ENCODE measurements at regions not wholly inside any gene's neighbourhood (a gene's known extent, or its start where the extent isn't known, plus 50 kb on each side); places are given as distances from the start of the nearest gene placed in this dataset.

DNA sequence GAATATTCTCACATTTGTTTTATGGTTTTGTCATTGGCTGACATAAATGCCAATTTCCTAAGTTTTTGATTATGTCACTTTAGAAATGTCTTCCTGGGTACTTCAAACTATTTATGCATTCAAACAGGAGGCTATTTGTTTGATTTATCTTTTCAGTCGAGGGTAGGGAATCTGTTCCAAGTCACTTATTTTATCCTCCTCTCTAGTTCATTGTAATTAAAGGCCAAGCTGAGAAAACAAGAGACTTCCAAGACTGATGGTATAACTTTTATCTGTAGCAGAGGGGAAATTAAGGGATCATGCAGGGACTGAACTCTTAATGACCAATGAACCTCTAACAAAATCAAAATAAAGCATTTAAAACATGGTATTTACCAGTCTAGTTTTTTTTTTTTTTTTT, 968.4 kb downstream of the SORCS3 start:
- no peaks in the 10 kb centered on the region for H3K36me3 ChIP-seq (ENCODE audit: insufficient read depth, low read length)
- no peaks in the 10 kb centered on the region for H3K4me1 ChIP-seq (ENCODE audit: insufficient read depth, low read length)
- ChIA-PET POLR2A (no interaction called here), CTCF (no interaction called here)
- TF ChIP-seq, protein P1, sequence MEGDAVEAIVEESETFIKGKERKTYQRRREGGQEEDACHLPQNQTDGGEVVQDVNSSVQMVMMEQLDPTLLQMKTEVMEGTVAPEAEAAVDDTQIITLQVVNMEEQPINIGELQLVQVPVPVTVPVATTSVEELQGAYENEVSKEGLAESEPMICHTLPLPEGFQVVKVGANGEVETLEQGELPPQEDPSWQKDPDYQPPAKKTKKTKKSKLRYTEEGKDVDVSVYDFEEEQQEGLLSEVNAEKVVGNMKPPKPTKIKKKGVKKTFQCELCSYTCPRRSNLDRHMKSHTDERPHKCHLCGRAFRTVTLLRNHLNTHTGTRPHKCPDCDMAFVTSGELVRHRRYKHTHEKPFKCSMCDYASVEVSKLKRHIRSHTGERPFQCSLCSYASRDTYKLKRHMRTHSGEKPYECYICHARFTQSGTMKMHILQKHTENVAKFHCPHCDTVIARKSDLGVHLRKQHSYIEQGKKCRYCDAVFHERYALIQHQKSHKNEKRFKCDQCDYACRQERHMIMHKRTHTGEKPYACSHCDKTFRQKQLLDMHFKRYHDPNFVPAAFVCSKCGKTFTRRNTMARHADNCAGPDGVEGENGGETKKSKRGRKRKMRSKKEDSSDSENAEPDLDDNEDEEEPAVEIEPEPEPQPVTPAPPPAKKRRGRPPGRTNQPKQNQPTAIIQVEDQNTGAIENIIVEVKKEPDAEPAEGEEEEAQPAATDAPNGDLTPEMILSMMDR (IDR thresholded peaks at IDR 0.05) = no peak
- Mint-ChIP-seq H3K4me1 (ENCODE audit: low read depth) (no peaks in the 10 kb centered on the region), H3K36me3 (ENCODE audit: low read depth) (no peaks in the 10 kb centered on the region), H3K27ac (no peak overlapping the region), H3K9me3 (peaks cover 7% of the 10 kb centered on the region), H3K4me3 (no peak overlapping the region), H3K27me3 (no peaks in the 10 kb centered on the region)
- no peak overlapping the region for H3K27ac ChIP-seq (ENCODE audit: low read depth in 1 of 2, low read length in 2 of 2)
- no peaks in the 10 kb centered on the region for H3K9me3 ChIP-seq (ENCODE audit: control insufficient read depth in 1 of 2, insufficient read depth in 1 of 2, low read length in 2 of 2)
- H3K27me3 ChIP-seq (ENCODE audit: control insufficient read depth in 1 of 2, insufficient read depth in 2 of 2, low read length in 2 of 2) = no peaks in the 10 kb centered on the region
- H3K4me3 ChIP-seq (ENCODE audit: low read length) = no peak overlapping the region
- intact Hi-C loops (cut with DNase I, micrococcal nuclease) = no loop called here
- ATAC-seq (ENCODE audit: poor library complexity) = no peak
- DNase-seq = no peak

DNA sequence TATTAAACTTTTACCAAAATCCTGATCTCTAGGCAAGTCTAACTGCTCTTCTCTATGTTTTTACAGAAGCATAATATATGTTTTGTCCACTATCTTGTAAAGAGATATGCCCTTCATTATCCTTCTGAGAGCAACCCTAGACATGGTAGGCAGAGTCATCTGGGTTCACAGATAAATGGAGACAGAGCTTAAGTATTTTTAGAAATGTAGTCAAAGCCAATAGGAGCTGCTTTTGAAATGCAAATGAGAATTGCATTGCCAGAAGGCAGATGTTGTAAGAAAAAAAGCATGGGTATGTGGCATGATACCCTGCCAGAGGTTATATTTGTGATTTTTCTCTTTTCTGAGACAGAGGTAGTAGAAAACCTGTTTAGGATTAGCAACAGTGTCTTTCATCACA, 964.8 kb downstream of the SORCS3 start:
- H3K4me3 Mint-ChIP-seq = no peak overlapping the region
- ATAC-seq (ENCODE audit: poor library complexity) (no peak), DNase-seq (no peak)
- no peak overlapping the region for H3K4me3 ChIP-seq (ENCODE audit: low read length)
- no peaks in the 10 kb centered on the region for H3K36me3 ChIP-seq (ENCODE audit: insufficient read depth, low read length)
- H3K27me3 Mint-ChIP-seq = no peaks in the 10 kb centered on the region
- H3K27ac Mint-ChIP-seq = no peak overlapping the region
- H3K9me3 ChIP-seq (ENCODE audit: control insufficient read depth in 1 of 2, insufficient read depth in 1 of 2, low read length in 2 of 2) = peaks cover 0 to 3% of the 10 kb centered on the region in 2 experiments
- no peaks in the 10 kb centered on the region for H3K4me1 Mint-ChIP-seq (ENCODE audit: low read depth)
- no peak overlapping the region for H3K27ac ChIP-seq (ENCODE audit: low read depth in 1 of 2, low read length in 2 of 2)
- ChIA-PET POLR2A (no interaction called here), CTCF (no interaction called here)
- intact Hi-C loops (cut with DNase I, micrococcal nuclease) = no loop called here
- TF ChIP-seq, protein P1 (IDR thresholded peaks at IDR 0.05) = no peak
- no peaks in the 10 kb centered on the region for H3K4me1 ChIP-seq (ENCODE audit: insufficient read depth, low read length)
- peaks cover 6% of the 10 kb centered on the region for H3K9me3 Mint-ChIP-seq
- H3K27me3 ChIP-seq (ENCODE audit: control insufficient read depth in 1 of 2, insufficient read depth in 2 of 2, low read length in 2 of 2) = no peaks in the 10 kb centered on the region
- H3K36me3 Mint-ChIP-seq (ENCODE audit: low read depth) = no peaks in the 10 kb centered on the region

DNA sequence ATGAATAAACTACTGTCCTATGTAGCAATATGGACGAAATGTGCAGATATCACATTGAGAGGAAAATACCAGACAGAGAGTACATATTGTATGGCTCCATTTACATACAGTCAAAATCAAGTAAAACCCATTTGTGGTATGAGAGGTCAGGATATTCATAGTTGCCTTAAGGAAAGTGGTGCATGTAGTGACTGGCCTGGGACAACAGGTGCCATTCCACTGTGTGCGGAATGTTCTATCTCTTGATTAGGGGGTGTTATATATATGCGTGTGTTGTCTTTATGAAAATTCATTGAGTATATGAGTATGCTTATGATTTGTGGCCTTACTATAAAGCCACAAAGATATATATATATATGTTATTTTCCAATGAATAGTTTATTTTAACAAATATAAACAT, 964.0 kb downstream of the SORCS3 start:
- H3K27me3 ChIP-seq (ENCODE audit: control insufficient read depth in 1 of 2, insufficient read depth in 2 of 2, low read length in 2 of 2) = no peaks in the 10 kb centered on the region
- CTCF ChIA-PET = no interaction called here
- H3K27me3 Mint-ChIP-seq = no peaks in the 10 kb centered on the region
- no peak for ATAC-seq (ENCODE audit: poor library complexity)
- no peaks in the 10 kb centered on the region for H3K4me1 Mint-ChIP-seq (ENCODE audit: low read depth)
- no peak overlapping the region for H3K27ac Mint-ChIP-seq
- no peaks in the 10 kb centered on the region for H3K36me3 Mint-ChIP-seq (ENCODE audit: low read depth)
- H3K4me3 ChIP-seq (ENCODE audit: low read length) = no peak overlapping the region
- TF ChIP-seq, protein P1 (IDR thresholded peaks at IDR 0.05) = no peak
- no peak for DNase-seq
- H3K36me3 ChIP-seq (ENCODE audit: insufficient read depth, low read length) = no peaks in the 10 kb centered on the region
- no peak overlapping the region for H3K27ac ChIP-seq (ENCODE audit: low read depth in 1 of 2, low read length in 2 of 2)
- intact Hi-C loops (cut with DNase I, micrococcal nuclease) = no loop called here
- H3K9me3 Mint-ChIP-seq = peaks cover 4% of the 10 kb centered on the region
- H3K4me1 ChIP-seq (ENCODE audit: insufficient read depth, low read length) = no peaks in the 10 kb centered on the region
- peaks cover 0 to 3% of the 10 kb centered on the region in 2 experiments for H3K9me3 ChIP-seq (ENCODE audit: control insufficient read depth in 1 of 2, insufficient read depth in 1 of 2, low read length in 2 of 2)
- POLR2A ChIA-PET = no interaction called here
- H3K4me3 Mint-ChIP-seq = no peak overlapping the region
